GDM1 (cell line): ENCODE measurements at regions not wholly inside any gene's neighbourhood (a gene's known extent, or its start where the extent isn't known, plus 50 kb on each side); places are given as distances from the start of the nearest gene placed in this dataset.

Source experiments
- DNase-seq: peaks from one replicate; lab custom pipeline; 2025; lab: John Stamatoyannopoulos, UW

DNA sequence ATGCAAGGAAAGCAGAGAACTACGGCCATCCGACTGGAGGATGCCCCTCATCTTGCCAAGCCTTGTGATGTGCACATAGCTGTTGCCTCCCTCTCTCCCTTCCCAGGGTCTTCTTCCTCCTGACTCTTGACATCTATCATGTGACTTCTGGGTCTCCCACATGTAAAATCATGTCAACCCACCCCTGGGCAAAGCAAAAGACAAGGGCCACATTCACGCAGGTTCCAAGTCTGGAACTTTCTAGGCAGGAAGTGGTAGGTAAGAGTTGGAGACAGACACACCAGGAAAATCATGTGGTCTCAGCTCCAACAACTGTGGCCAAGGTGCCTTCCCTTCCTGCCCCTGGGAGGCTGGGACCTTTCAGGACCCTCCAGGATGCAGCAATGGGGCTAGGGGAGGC, 187.3 kb downstream of the CXCL12 start:
- DNase-seq, result no peak

DNA sequence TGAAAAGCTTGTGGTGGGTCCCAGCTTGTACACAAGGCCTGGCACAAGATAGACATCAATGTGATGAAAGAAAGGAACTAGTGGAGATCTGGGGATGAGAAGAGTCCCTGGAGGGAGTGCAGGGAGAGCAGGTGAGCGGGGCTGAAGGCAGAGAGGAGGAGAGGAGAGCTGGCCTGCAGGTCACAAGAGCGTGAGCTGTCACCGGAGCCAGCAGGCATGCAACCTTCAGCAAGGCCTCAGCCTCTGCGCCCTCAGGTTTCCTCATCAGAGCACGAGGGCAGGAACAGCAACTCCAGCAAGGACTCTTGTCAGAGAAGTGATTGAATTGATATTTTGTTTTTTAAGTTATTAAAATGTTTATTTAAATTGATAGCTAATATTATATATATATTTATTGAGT, 188.6 kb downstream of the CXCL12 start:
- no peak for DNase-seq

DNA sequence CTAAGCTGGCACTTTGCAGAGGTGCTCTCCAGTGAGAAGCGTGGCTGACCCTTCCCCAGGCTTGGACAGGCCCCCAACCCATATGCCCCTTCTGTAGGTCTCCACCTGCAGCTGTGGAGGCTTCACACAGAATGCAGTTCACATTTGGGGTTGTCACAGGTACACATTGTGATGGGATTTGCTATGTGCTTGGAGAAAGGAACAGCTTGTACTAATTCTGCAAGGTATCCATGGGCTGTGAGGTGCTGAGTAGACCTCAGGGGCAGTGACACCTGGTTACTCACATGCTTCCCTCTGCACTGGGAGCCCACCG, 188.9 kb downstream of the CXCL12 start:
- DNase-seq, result no peak

DNA sequence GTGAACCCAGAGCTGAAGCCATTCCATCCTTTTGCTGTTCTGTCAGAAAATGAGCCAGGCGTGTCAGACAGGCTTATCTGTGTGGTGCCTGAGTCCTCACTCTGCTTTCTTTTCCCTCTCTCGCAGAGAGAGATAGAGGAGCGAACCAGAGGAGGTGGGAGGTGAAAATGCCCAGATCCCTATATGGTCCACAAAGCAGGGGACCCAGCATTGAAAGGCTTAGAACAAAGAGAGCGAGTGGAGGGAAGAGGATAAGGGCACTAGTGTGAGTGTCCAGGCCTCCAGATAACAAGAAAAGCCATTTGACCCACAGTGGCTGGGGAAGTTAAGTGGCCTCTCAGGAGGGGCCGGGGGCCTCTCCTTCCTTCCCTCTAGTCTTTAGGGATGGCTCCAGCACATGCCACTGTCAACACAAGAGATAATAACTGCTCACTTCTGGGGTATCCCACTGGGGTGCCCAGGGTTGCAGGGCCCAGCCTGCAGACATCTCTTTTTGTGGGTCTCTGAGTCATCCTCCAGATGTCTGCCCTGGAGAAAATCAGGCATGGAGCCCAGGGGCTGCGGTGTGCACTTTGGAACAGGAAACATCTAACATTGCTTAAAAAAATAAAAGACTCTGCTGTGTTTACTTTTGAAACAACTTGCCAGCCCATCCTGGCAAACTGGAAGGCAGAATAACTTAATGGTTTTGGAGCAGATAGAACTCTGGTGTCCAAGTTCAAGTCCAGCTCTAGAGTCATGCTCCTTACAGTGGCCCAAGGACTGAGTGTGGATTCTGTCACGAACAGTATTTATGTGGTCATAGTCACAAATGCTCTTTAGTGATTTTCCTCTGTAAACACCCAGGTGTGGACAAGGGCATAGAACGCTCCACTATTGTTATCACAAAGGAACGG, 189.5 kb downstream of the CXCL12 start:
- DNase-seq, result no peak

DNA sequence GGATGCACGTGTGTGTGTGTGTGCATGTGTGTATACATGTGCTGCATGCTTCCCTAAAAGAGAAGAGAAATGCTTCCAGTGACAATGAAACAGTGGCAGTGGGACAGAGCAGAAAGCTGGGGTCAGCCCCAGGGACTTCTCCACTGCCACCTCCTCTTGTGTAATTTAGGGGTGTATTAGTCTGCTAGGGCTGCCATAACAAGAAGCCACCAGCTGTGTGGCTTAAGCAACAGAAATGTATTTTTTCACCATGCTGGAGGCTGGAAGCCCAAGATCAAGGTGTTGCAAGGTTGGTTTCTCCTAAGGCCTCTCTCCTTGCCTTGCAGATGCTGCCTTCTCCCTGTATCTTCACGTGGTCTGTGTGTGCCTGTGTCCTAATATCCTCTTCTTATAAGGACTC, 190.5 kb downstream of the CXCL12 start:
- DNase-seq, result no peak

DNA sequence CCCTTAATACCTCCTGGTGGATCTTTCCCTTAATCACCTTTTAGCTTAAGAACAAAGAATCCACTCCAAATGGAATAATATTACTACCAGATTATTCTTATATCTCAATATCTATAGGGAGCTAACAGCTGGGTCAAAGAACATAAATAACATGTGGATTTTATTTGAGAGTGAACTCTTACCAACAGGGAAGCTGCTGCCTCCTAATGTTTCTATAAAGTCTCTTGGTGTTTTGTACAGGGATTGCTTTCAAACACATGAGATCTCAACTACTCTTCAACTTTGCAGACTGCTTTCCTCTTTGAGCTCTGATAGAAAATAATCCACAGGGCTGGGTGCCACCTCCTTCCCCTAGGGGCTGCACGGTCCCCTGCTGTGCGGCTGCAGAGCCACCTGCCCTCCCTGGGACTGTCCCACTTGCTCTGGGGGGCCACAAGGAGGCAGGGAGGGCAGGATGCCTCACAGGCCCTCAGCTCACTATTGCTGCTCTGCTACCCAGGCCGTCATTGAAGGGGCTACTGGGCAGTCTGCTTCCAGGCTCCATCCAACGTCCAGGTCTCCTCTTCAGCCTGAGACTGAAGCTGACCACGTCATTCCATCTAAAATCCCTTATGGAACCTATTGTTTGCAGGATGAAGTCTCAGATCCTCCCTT, 191.2 kb downstream of the CXCL12 start:
- no peak for DNase-seq

DNA sequence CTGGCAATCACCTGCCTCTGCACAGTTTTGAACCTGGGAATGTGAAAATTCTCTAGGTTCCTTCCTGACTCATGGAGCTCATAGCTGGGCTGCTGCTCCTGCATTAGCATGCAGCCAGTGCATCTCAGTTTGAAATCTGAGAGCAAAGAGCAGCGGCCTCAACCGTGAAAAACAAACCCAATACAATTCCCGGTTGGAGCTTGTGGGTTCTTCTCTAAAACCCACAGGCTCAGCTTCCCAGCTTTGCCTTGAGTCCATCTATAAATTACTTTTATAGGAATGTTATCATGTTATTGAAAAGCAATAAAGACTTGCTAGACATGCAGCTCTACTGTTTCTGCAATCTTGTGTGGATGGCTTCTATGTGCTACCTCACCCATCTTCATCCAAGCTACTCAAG, 191.7 kb downstream of the CXCL12 start:
- no peak for DNase-seq

DNA sequence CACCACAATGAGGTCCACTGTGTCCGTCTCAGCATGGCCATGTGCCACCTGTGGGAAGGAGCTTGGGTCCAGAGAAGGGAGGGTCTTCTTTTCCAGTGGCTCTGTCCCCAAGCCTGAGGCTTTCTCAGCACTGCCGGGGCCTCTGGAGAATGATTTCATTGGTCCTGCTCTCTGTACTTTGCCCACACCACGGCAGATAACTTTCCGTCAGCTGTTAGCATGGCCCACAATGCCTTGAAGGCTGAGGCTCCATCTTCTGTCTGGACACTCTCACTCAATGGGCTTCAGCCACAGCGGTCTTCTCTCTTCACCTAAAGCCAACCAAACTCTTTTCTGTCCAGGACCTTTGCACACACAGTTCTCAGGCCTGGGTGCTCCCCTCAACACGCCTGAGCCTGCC, 192.5 kb downstream of the CXCL12 start:
- no peak for DNase-seq

DNA sequence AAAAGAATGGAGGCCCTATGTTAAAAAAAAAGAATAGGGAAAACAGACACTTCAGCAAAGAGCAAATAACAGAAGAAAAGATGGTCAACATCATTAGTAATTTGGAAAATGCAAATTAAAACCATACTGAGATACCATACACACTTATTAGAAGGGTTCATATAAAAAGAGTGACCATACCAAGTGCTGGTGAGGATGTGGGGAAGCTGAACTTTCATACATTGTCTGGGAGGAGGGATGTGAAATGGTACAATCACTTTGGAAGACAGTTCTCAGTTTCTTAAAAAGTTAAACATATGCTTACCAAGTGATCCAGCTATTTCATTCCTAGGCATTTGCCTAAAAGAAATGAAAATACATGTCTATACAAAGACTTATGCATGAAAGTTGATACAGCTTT, 194.4 kb downstream of the CXCL12 start:
- no peak for DNase-seq

DNA sequence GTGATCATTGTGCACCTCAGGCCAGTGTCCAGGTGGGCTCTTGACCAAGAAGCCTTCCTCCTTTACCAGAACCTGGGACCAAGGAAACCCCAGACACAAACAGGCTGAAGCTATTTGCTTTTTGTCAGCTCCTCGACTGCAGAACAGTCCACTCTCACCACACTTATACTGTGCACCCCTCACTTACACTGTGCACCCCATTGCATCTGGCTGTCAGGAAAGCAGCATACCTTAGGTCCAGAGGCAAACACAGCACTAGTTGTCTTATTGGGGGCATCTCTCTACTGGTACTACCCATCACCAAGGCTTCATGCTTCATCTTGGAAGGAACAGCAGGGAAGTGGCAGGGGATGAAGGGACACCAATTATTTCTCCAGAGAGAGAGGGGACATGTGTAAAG, 198.1 kb downstream of the CXCL12 start:
- no peak for DNase-seq

DNA sequence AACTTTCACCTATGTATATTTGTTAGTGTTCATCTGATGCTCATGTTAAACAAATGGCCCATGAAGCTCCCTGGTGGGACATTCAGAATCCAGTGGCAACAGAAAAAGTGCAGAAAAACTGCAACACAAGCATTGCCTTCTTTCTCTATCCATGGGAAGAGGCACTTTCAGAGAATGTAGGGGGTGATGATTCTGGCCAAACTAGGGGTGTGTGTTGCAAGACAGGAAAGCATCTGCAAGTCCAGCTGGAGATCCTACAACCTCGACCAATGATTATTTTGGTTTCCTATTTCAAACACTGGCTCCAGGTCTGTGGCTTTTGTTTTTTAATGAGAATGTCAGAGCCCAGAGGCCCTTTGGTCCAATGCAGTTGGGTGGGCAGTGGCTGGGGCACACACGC, 198.7 kb downstream of the CXCL12 start:
- DNase-seq, result no peak

DNA sequence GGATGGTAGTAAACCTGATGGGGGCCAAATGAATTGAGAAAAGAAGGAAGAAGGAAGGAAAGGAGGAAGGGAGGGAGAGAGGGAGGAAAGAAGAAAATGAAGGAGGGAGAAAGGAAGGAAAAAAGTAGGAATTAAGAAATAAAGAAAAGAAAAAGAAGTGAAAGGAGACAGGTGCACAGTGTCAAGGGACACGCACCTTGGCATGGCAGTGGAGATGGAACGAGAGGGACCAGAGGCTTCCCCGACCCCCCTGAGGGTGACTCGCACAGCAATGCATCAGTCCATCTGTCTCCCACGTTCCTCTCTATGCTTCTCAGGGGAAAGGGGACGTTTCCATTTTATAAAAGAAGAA, 199.6 kb downstream of the CXCL12 start:
- no peak for DNase-seq

DNA sequence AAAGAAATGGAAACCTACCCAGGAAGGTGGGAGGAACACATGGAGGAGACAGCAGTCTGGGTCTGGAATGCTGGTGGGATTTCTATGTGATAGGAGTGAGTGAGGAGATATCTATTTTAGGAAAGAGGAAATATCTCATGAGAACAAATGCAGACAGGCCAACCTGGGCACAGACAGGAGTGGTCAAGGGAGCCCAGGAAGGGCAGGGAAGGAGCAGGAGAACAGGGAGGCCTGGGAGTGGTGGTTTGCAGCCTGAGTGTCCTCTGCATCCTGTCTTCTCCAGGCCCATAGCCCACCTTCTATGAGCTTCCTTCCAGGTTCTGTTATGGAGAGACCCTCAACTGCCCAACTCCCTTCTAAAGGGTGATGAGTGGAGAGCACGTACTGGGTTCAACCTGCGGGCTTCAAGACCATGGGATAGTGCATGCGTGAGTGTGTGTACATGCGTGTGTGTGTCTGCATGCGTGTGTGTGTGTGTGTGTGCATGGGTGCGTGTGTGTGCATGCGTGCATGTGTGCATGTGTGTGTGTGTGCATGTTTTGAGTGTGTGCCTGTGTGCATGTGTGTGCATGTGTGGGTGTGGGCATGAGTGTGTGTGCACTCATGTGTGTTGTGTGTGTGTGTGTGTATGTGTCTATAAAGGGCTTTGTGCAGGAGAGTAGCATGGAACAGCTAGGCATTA, 200.1 kb downstream of the CXCL12 start:
- DNase-seq, result no peak

DNA sequence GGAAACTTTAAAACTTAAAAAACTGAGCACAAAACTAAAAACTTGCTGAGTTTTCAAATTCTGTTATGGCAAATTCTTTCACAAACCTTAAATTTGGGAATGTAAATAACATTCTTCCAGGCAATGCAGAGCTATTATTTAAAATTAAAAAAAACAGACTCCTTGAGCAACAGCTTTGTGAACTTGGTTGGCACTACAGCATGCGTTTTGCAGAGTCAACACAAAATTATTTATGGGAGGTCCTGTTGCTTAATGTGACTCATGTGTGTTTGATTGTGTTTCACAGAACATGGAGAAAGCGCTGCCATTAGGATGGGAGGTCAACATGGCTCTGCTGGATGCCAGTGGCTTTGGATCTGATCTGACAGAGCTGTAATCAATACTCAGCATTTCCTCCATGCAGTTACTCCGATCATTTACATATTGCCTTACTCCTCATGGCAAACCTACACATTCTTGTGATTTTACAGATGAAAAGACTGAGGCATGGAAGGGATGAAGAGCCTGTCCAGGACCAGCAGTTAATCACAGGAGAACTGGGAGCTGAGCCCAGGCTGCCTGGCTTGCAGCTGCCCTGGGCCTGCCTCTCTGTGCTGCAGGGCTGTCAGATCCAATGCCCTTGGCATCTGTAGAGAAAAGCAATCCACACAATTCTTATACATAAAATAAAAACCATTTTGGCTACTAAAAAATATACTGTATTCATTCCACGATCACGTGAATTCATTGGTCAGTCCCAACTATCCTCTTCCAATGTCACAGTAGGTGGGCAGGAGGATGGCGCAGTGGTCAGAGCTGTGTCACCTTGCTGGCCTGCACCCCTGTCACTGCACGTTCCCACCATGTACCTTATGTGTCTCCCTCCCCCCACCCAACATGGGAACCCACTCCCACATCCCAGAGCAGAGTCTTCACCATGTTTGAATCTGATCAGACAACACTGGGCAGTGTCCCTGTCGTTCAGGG, 200.9 kb downstream of the CXCL12 start:
- DNase-seq, result no peak

DNA sequence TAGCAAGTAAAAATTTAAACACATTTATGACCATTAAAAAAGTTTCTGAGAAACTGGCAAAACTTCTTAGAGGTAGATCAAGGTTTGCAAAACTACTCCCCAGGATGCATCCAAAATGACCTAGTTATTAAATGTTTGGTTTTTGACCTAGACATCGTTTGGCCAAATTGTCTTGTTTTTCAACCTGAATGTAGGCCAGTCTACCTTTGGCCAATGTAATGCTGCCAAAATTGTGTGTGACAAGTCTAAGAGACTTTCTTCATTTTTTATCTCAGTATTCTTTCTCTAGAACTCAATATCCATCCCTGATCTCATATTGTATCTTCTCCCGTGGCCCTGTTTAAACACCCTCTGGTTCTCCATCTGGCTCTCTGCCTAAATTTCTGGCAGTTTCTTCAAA, 202.0 kb downstream of the CXCL12 start:
- no peak for DNase-seq

DNA sequence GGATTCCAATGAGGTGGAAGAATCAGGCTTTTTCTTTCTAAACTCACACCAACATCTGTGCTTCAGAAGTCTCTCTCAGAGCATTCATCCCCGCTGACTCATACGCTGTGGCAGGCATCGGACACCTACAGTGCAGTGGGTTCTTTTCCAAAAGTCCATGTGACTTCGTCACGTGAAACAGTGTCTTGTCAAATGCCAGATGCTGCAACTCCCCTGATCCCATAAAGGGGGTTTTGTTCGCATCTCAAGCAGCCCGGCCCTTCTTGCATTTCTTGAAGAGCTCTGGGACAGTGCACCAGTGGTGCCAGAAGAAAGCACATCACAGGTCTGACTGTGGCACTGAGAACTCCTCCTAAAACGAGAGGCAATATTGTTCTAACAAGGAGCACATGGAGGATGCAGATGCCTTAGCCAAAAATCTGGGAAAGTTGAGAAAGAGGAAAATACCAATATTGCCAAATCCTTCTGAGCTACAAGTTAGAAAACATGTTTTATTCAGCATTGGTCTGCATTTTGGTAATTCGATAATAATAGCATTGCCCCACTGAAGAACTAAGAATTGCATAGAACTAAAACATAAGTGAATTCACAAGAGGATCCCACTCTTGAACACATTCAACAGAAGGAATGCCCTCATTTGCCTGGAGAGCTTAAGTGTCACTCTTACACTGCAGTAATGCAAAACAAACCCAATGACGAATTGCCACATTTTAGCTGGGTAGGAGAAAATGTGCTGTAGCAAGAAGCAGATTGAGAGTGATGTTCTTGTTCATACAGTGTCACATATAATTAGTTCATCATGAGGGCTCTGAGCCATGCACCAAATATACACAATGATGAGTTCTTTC, 204.4 kb downstream of the CXCL12 start:
- DNase-seq, result no peak

DNA sequence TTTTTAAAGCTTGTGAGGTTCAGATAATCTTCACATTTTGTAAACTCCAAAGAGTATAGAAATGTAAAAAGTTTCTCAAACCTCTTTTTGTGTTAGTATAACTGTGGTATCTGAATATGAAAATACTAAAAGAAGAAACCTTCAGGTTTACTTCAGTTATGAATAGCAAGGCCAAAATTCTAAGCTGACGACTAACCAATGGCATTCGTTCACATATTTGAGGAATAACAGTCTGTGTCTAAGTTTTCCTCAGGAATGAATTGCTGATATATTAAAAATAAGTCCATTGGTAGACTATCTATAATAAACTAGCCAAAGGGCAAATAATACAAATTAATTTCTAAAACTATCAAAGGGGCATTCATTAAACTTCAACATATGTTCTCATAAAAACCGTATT, 206.0 kb downstream of the CXCL12 start:
- no peak for DNase-seq

DNA sequence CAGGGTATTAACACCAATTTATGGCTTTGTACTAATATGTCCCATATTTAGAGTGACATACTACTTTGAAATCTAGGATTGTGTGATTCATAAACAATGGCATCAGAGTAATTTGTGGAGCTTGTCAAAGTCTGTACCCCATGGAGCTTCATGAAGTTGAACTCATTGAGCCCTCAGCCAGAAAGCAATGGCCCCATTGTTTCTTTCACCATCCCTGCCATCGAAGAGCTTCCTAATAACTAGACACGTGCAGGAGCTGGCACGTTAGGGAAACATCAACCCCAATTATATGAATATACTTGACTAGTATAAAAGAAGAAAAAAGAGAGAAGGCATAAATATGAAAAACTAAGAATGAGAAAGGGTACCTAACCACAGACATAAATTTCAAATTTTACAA, 206.6 kb downstream of the CXCL12 start:
- DNase-seq, result no peak

DNA sequence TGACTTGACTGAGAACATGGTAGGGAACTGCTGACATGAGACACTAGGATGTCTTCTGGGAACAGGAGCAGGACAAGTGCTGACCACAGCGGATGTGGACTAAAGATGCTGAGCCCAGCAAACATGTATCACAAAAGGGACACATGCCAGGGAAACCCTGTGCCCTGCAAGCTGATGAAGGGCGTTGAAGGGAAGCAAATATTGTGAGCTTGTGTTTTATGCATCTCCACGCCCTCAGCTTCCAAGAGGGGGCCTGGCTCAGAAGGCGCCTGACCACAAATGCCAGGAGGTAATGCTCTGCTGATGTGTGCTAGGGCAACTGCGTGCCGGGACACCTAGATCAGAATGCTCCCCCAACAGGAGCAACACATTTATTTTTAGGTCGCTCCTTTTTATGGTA, 207.3 kb downstream of the CXCL12 start:
- no peak for DNase-seq

DNA sequence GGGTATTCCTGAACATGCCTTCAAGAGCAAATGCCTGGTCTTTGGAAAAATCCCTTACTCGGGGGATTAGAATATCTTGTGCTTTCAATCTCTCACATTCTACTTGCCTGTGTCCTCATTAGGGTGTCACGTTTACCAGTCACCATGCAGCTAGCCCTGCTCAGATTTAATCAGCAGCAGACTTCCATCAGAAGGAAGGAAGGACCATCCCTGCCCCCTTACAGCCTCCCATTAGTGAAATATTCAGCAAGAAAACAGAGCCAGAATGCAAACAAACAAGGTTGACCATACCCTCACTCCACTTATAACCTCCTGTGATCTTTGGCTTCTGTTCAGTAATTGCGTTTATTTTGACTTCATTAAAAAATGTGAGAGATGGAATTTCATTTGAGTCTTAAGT, 208.6 kb downstream of the CXCL12 start:
- no peak for DNase-seq

DNA sequence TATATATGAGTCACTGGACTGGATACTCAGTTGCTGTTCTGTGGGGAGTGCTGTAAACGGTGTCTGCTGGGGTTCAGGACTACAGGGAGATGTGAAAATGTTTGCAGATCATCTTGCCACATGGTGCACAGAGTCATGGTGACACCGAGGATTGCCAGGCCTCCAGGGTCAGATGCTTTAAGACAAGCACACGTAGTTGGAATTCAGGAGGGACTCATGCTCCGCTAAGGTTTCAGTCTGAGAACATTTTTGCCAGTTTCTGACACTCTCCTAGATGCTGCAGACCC, 211.3 kb downstream of the CXCL12 start:
- DNase-seq, result no peak
